Panc1 (cell line): ENCODE measurements at regions not wholly inside any gene's neighbourhood (a gene's known extent, or its start where the extent isn't known, plus 50 kb on each side); places are given as distances from the start of the nearest gene placed in this dataset.

Experiments used
- ATAC-seq: fragments of 200-7000 bp; cut with Tn5 transposase; 2 replicates; pipeline ENCODE4 v1.9.1; 2020; ENCODE audit warnings: mild to moderate bottlenecking, moderate library complexity
- BruUV-seq: library from RNA; stranded (reverse); fragments of 400-500 nt; replicated peaks from 2 replicates; lab custom pipeline; 2021; lab: Mats Ljungman, UMichigan
- CTCF ChIA-PET: fragments of 300-600 bp; sonication (Branson Sonifier 250); formaldehyde crosslinking; loops from one replicate; lab custom pipeline; 2022; ENCODE audit warnings: antibody characterized with exemption; lab: Charles Lee
- POLR2A ChIA-PET: fragments of 300-600 bp; sonication (Branson Sonifier 250); formaldehyde crosslinking; loops from one replicate; lab custom pipeline; 2022; ENCODE audit warnings: antibody characterized with exemption; lab: Charles Lee
- DNase-seq: peaks from one replicate; pipeline ENCODE4 v3.0.0-alpha.2; 2010; ENCODE audit warnings: low read depth, low spot score
- H3K27ac ChIP-seq: 2 replicates; pipeline ENCODE4 v1.5.1; 2011; ENCODE audit warnings: mild to moderate bottlenecking, low read length, inconsistent platforms
- H3K27me3 ChIP-seq: fragments of 200-500 bp; sonication (Bioruptor generic); 2 replicates; pipeline ENCODE4 v1.6.0; 2014; ENCODE audit warnings: low read length, inconsistent platforms; ENCODE audit not compliant: control insufficient read depth, insufficient read depth
- H3K36me3 ChIP-seq: fragments of 200-500 bp; sonication (Bioruptor generic); 2 replicates; pipeline ENCODE4 v1.5.1; 2014; ENCODE audit warnings: inconsistent platforms, mild to moderate bottlenecking, low read length, moderate library complexity; ENCODE audit not compliant: control insufficient read depth, insufficient read depth
- H3K4me1 ChIP-seq: 2 replicates; pipeline ENCODE4 v1.5.1; 2011; ENCODE audit warnings: inconsistent platforms, mild to moderate bottlenecking, low read length, moderate library complexity; ENCODE audit not compliant: control insufficient read depth, insufficient read depth
- H3K4me3 ChIP-seq, 2 experiments: 2 replicates each; pipeline ENCODE4 v1.5.1; 2011 to 2012; ENCODE audit warnings: low read depth in 2 of 2, low read length in 2 of 2, mild to moderate bottlenecking in 2 of 2, inconsistent platforms in 1 of 2, moderate library complexity in 1 of 2
- H3K9me3 ChIP-seq: fragments of 200-500 bp; sonication (Bioruptor generic); 2 replicates; pipeline ENCODE4 v1.5.1; 2014; ENCODE audit warnings: low read depth, mild to moderate bottlenecking, inconsistent platforms, low read length, moderate library complexity; ENCODE audit not compliant: control insufficient read depth, insufficient read depth
- CTCF ChIP-seq: fragments of 450-650 bp; IDR thresholded peaks from 2 replicates; pipeline ENCODE4 v1.5.1; 2017; ENCODE audit warnings: mild to moderate bottlenecking
- POLR2AphosphoS5 ChIP-seq: IDR thresholded peaks from 2 replicates; pipeline ENCODE4 v1.6.1; 2012; ENCODE audit warnings: mild to moderate bottlenecking, low read depth, low read length, moderate library complexity
- SIN3A ChIP-seq: IDR thresholded peaks from 2 replicates; pipeline ENCODE4 v1.6.1; 2012; ENCODE audit warnings: low read depth, mild to moderate bottlenecking, low read length, moderate library complexity, borderline replicate concordance; ENCODE audit not compliant: insufficient read depth
- TCF7L2 ChIP-seq: IDR thresholded peaks from 2 replicates; pipeline ENCODE4 v1.6.1; 2011; ENCODE audit warnings: mild to moderate bottlenecking, low read depth, low read length, inconsistent platforms
- in situ Hi-C: cut with HindIII; loops from 2 replicates; pipeline ENCODE4 v1.10.0; 2016; ENCODE audit warnings: low sequenced_read_pairs, low pct_unique_long_range_greater_than_20kb
- intact Hi-C: fragments of 100-400 bp; cut with micrococcal nuclease; formaldehyde crosslinking; loops from one replicate; pipeline ENCODE4 v1.10.0; 2022; ENCODE audit not compliant: unreplicated experiment
- TF ChIP-seq, protein P1 (sequence below), 2 experiments: IDR thresholded peaks; 2 replicates each; pipeline ENCODE4 v1.6.1; 2011 to 2012; ENCODE audit warnings: low read depth in 2 of 2, control low read depth in 1 of 2, low read length in 1 of 2, mild to moderate bottlenecking in 1 of 2, moderate library complexity in 1 of 2; ENCODE audit not compliant: insufficient read depth in 1 of 2

GRCh38 chr12:70982286-70982685 is 61.7 kb upstream of the PTPRR start:
- Histone ChIP-seq H3K27ac (no peak overlapping the region), H3K36me3 (no peaks in the 10 kb centered on the region), H3K27me3 (no peaks in the 10 kb centered on the region; the same call in 1 of the 2 replicates), H3K4me1 (no peaks in the 10 kb centered on the region), H3K9me3 (no peaks in the 10 kb centered on the region), H3K4me3 (no peak overlapping the region)
- intact Hi-C loops, result no loop called here
- DNase-seq (no peak), ATAC-seq (no peak)
- TF ChIP-seq POLR2AphosphoS5 (no peak), CTCF (no peak), SIN3A (no peak), TCF7L2 (no peak)
- TF ChIP-seq, protein P1, sequence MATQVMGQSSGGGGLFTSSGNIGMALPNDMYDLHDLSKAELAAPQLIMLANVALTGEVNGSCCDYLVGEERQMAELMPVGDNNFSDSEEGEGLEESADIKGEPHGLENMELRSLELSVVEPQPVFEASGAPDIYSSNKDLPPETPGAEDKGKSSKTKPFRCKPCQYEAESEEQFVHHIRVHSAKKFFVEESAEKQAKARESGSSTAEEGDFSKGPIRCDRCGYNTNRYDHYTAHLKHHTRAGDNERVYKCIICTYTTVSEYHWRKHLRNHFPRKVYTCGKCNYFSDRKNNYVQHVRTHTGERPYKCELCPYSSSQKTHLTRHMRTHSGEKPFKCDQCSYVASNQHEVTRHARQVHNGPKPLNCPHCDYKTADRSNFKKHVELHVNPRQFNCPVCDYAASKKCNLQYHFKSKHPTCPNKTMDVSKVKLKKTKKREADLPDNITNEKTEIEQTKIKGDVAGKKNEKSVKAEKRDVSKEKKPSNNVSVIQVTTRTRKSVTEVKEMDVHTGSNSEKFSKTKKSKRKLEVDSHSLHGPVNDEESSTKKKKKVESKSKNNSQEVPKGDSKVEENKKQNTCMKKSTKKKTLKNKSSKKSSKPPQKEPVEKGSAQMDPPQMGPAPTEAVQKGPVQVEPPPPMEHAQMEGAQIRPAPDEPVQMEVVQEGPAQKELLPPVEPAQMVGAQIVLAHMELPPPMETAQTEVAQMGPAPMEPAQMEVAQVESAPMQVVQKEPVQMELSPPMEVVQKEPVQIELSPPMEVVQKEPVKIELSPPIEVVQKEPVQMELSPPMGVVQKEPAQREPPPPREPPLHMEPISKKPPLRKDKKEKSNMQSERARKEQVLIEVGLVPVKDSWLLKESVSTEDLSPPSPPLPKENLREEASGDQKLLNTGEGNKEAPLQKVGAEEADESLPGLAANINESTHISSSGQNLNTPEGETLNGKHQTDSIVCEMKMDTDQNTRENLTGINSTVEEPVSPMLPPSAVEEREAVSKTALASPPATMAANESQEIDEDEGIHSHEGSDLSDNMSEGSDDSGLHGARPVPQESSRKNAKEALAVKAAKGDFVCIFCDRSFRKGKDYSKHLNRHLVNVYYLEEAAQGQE (IDR thresholded peaks at IDR 0.05; ENCODE audit: insufficient read depth in 1 of 2, low read depth in 2 of 2, low read length in 1 of 2), result no peak
- in situ Hi-C loops, result no loop called here
- CTCF ChIA-PET, result no interaction called here
- no TSS peak for BruUV-seq
- POLR2A ChIA-PET, result no interaction called here

DNA sequence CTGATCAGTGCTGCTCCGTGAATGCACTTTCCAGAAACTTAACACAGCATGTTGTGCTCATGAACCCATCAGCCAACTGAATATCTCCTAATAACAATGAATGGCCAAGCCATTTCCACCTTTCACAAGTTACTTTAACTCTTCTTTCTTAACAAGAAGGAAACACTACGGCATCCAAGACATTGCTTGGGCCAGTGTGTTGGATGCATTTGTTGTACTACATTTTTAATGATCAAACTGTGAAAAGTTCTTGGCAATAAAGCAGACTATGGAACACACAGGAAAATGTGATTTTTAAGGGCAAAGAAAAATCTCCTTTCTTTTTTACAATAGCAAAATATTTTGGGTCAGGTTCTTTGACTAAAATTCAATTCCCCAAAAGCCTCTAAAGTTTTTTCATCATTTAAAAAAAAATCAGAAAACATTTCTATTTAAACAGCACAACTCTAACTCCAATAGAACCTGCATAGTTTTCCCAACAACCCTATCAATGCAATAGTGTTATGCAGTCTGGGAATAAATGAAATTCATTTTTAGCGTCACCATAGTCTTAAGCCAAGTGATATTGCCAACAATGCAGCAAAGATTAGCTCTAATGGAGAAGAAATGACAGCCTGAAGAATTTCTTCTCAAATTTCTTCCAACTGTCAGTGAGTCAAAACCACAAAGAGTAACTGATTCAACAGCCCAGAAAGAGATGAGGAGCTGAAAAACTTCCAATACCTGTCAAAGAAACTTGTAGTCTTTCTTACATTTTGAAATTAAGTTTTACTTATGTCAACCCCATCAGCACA is 50.7 kb upstream of the PTPRR start:
- CTCF ChIA-PET, result no interaction called here
- Histone ChIP-seq H3K9me3 (no peaks in the 10 kb centered on the region), H3K27ac (no peak overlapping the region), H3K27me3 (no peaks in the 10 kb centered on the region), H3K4me3 (no peak overlapping the region), H3K36me3 (no peaks in the 10 kb centered on the region), H3K4me1 (no peaks in the 10 kb centered on the region)
- BruUV-seq, result no TSS peak
- intact Hi-C loops, result no loop called here
- ATAC-seq, result no peak
- in situ Hi-C loops, result no loop called here
- no peak for DNase-seq
- POLR2A ChIA-PET, result no interaction called here
- TF ChIP-seq POLR2AphosphoS5 (no peak), TCF7L2 (no peak), CTCF (no peak)
- TF ChIP-seq, protein P1 (IDR thresholded peaks at IDR 0.05; ENCODE audit: insufficient read depth in 1 of 2, low read depth in 2 of 2, low read length in 1 of 2), result no peak
